Mucosa of descending colon (tissue), 3 donors: ENCODE measurements at regions not wholly inside any gene's neighbourhood (a gene's known extent, or its start where the extent isn't known, plus 50 kb on each side); places are given as distances from the start of the nearest gene placed in this dataset.

Experiments used
- ATAC-seq: fragments of 200-7000 bp; cut with Tn5 transposase; one replicate; pipeline ENCODE4 v1.9.1; 2020; ENCODE audit warnings: mild to moderate bottlenecking, moderate library complexity
- DNase-seq, 3 donors: peaks; one replicate each; pipeline ENCODE4 v3.0.0-alpha.2; 2020
- H3K36me3 ChIP-seq: fragments of 200-600 bp; one replicate; pipeline ENCODE4 v1.8.0; 2021; ENCODE audit warnings: low read depth, mild to moderate bottlenecking
- H3K4me1 ChIP-seq: fragments of 200-600 bp; one replicate; pipeline ENCODE4 v1.8.0; 2021; ENCODE audit warnings: low read depth, mild to moderate bottlenecking
- H3K4me3 ChIP-seq: fragments of 200-600 bp; one replicate; pipeline ENCODE4 v1.8.0; 2021; ENCODE audit warnings: mild to moderate bottlenecking
- H3K9me3 ChIP-seq: fragments of 200-600 bp; one replicate; pipeline ENCODE4 v1.8.0; 2021; ENCODE audit warnings: mild to moderate bottlenecking
- intact Hi-C, 2 donors: fragments of 100-400 bp; cut with DNase I in 1 of 2; cut with micrococcal nuclease in 1 of 2; formaldehyde crosslinking; loops; one replicate each; pipeline versions ENCODE4 v1.11.0 to v1.11.1; 2022; cut with DNase I, micrococcal nuclease
- TF ChIP-seq, protein P1 (sequence below): fragments of 200-600 bp; IDR thresholded peaks from one replicate; pipeline ENCODE4 v1.8.0; 2022; ENCODE audit warnings: antibody characterized with exemption, mild to moderate bottlenecking
- donor health status: DM: no; HTN: no; CAD: no; lungs with moderate emphysema.
- donor health status: DM: no; HTN: no; CAD: no.
- donor health status: DM: no; HTN: yes; CAD: no.

DNA sequence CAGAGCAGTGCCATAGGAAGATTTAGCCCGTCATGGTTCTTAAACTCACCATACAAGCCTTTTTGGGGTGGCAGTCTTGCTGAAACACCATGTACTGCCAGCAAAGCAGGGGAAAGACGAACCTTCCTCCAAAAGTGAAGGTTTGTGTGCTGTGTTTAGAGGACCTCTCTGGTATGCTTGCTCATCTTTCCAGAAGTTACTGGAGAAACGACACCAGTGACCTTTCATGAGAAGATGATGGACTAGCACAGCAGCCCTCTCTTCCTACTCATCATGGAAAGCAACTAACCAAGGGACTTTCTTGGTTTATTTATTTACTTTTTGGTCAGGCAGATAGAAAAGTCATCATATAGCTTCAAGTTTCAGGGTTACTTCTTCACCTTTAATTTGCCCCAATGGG is 247.4 kb downstream of the PTEN start:
- Histone ChIP-seq H3K4me1 (no peaks in the 10 kb centered on the region), H3K4me3 (no peak overlapping the region), H3K36me3 (no peaks in the 10 kb centered on the region), H3K9me3 (no peaks in the 10 kb centered on the region)
- TF ChIP-seq, protein P1, sequence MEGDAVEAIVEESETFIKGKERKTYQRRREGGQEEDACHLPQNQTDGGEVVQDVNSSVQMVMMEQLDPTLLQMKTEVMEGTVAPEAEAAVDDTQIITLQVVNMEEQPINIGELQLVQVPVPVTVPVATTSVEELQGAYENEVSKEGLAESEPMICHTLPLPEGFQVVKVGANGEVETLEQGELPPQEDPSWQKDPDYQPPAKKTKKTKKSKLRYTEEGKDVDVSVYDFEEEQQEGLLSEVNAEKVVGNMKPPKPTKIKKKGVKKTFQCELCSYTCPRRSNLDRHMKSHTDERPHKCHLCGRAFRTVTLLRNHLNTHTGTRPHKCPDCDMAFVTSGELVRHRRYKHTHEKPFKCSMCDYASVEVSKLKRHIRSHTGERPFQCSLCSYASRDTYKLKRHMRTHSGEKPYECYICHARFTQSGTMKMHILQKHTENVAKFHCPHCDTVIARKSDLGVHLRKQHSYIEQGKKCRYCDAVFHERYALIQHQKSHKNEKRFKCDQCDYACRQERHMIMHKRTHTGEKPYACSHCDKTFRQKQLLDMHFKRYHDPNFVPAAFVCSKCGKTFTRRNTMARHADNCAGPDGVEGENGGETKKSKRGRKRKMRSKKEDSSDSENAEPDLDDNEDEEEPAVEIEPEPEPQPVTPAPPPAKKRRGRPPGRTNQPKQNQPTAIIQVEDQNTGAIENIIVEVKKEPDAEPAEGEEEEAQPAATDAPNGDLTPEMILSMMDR: no peak
- ATAC-seq (no peak), DNase-seq (no peak)
- intact Hi-C loops: no loop called here

DNA sequence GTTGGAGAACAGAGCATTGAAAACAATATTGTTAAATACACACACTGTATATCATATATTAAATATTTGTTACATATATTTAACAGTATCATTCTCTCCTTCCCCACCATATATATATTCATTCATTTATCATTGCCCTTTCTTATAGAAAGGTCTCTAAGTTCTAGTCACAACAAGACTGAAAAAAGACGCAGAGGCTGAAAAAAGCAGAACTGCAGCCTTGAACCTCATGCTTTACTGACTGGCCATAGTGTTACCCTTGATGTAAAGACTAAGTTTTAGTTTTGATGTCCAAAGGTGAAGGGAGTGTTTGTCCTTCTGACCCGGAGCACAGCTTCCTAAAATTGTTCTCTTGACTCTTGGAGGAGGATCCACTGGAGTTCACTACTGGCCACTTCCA is 247.9 kb downstream of the PTEN start:
- no peak for ATAC-seq
- intact Hi-C loops: no loop called here
- TF ChIP-seq, protein P1: no peak
- Histone ChIP-seq H3K4me1 (no peaks in the 10 kb centered on the region), H3K36me3 (no peaks in the 10 kb centered on the region), H3K4me3 (no peak overlapping the region), H3K9me3 (no peaks in the 10 kb centered on the region)
- no peak for DNase-seq

DNA sequence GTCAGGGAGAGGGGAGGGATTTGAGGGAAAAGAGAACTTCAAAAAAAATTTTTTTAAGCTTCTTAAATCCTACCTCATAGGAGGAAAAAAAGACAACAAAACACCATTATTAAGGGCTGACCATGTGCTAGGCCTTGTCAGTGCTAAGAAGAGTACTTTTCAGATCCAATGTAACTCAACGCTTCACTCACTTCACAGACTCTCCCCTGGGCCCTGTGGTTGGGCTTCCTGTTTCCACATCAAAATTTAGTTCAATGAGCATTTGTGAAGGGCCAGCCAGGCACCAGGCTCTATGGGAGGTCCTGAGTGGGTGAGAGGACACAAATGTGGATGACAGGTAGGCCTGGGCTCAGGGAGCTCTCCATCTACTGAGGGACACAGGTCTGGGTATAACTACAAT is 249.8 kb downstream of the PTEN start:
- DNase-seq (no peak), ATAC-seq (peak; percentile 27)
- no peaks in the 10 kb centered on the region for H3K9me3 ChIP-seq
- no peaks in the 10 kb centered on the region for H3K36me3 ChIP-seq
- intact Hi-C loops: no loop called here
- H3K4me1 ChIP-seq: no peaks in the 10 kb centered on the region
- TF ChIP-seq, protein P1: no peak
- H3K4me3 ChIP-seq: no peak overlapping the region

DNA sequence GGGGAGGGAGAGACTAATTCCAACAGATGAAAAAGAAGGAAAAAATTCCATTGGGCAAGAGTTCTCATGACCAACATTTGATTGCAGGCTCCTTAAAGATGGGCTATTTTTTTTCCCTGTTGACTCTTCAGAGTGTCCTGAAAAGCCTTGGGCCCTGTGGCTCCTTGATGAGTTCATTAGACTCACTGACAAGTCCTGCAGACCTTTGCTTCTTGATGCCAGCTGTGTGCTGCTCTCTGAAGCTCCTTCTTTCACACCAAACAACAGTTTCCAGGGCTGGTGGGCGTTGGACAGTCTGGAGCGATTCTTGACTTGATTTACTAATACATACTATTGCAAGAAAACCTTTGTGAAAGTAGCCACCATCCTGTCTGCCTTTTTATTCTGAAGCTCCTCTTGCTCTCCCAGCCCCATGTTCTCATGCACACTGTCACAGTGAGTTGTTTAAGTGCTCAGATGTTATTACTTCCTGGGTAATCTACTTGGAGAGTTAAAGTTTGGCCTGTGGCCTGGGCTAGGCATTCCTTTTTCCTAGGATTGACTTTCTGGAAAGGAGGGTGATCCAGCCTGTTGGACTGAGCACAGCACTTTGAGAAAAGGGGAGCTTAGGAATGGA is 250.3 kb downstream of the PTEN start:
- ATAC-seq: peak; percentile 58
- intact Hi-C loops: no loop called here
- no peak for DNase-seq

DNA sequence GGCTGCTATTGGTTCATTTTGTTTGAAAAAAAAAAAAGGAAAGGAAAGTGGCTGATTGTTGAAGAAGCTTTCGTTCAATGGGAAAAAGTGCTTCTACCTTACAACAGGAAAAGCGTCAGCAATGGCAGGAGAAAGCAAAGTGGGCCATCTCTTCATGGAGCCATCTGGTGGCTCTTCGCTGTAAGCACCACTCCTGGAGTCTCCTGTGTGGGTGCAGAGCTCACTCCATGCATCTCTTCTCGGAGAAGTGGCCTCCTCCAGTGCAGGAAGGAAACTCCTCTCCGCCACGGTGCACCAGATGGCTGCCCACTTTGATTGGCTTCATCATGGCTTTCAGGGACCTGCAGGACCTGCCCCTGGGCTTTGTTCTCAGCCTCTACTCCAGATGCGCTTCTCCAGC is 250.9 kb downstream of the PTEN start:
- intact Hi-C loops: no loop called here
- Histone ChIP-seq H3K4me3 (no peak overlapping the region), H3K36me3 (no peaks in the 10 kb centered on the region), H3K4me1 (no peaks in the 10 kb centered on the region), H3K9me3 (no peaks in the 10 kb centered on the region)
- TF ChIP-seq, protein P1: no peak
- DNase-seq (peak in 2 of 3 donors; percentile 42 to 45), ATAC-seq (peak; percentile 74)

More for the DNA sequence above, 250.3 kb downstream of the PTEN start:
- Histone ChIP-seq H3K36me3 (no peaks in the 10 kb centered on the region), H3K4me3 (no peak overlapping the region), H3K9me3 (no peaks in the 10 kb centered on the region), H3K4me1 (no peaks in the 10 kb centered on the region)
- TF ChIP-seq, protein P1: no peak

DNA sequence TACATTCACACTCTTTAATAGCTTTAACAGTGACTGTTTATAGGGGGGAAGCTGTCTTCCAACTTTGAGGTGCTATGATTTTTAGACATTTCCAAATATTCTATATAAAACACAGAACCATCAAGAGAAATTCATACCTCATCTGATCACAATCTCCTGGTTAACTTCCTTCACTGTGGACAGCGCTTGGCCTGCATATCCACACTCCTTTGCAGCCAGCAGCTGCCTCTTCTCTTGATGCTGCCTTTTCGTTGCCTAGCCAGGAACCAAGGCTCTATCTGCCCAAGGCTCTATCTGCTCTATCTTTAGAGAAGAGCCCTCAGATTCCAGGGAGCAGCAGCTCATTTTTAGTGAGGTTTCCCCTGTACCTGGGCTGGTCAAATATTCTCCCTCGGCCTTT is 252.0 kb downstream of the PTEN start:
- intact Hi-C loops: no loop called here
- H3K4me3 ChIP-seq: no peak overlapping the region
- no peaks in the 10 kb centered on the region for H3K36me3 ChIP-seq
- DNase-seq (no peak), ATAC-seq (no peak)
- no peaks in the 10 kb centered on the region for H3K9me3 ChIP-seq
- no peaks in the 10 kb centered on the region for H3K4me1 ChIP-seq
- TF ChIP-seq, protein P1: no peak
